Suprapubic skin (tissue), 4 donors: ENCODE measurements at regions not wholly inside any gene's neighbourhood (a gene's known extent, or its start where the extent isn't known, plus 50 kb on each side); places are given as distances from the start of the nearest gene placed in this dataset.

ENCODE experiments used
- CTCF ChIP-seq, 2 donors: fragments of 200-600 bp in 1 of 2; fragments of 450-650 bp in 1 of 2; sonication (generic) in 1 of 2; IDR thresholded peaks; one replicate each; pipeline ENCODE4 v1.5.1; 2016 to 2019; ENCODE audit warnings: antibody characterized with exemption in 2 of 2, mild to moderate bottlenecking in 1 of 2, moderate library complexity in 1 of 2
- POLR2A ChIP-seq, 2 donors: fragments of 450-650 bp; IDR thresholded peaks; one replicate each; pipeline ENCODE4 v1.6.1; 2017; ENCODE audit warnings: antibody characterized with exemption in 2 of 2, mild to moderate bottlenecking in 2 of 2, moderate library complexity in 2 of 2
- POLR2AphosphoS5 ChIP-seq, 3 donors: sonication (generic); formaldehyde crosslinking; IDR thresholded peaks; one replicate each; pipeline ENCODE4 v1.6.1; 2017; ENCODE audit warnings: antibody characterized with exemption in 3 of 3

GRCh38 chr9:119933191-119933590 is 564.0 kb upstream of the BRINP1 start:
- TF ChIP-seq CTCF (IDR thresholded peaks at IDR 0.05): no peak
- TF ChIP-seq POLR2A (IDR thresholded peaks at IDR 0.05): no peak
- TF ChIP-seq POLR2AphosphoS5 (IDR thresholded peaks at IDR 0.05): no peak
